PFSK-1 (cell line): ENCODE measurements at regions not wholly inside any gene's neighbourhood (a gene's known extent, or its start where the extent isn't known, plus 50 kb on each side); places are given as distances from the start of the nearest gene placed in this dataset.

Source experiments
- FOXP2 ChIP-seq: optimal IDR thresholded peaks from 2 replicates; pipeline ENCODE3; 2011; ENCODE audit warnings: borderline replicate concordance, control low read depth, inconsistent platforms; ENCODE audit not compliant: insufficient read depth; ENCODE audit errors: extremely low read length, extremely low read depth
- POLR2AphosphoS5 ChIP-seq: IDR thresholded peaks from 2 replicates; pipeline ENCODE4 v1.6.1; 2012; ENCODE audit warnings: low read depth, mild to moderate bottlenecking, control low read depth, low read length, moderate library complexity
- SIN3A ChIP-seq: IDR thresholded peaks from 2 replicates; pipeline ENCODE4 v1.6.1; 2012; ENCODE audit warnings: mild to moderate bottlenecking, low read length, moderate library complexity, borderline replicate concordance; ENCODE audit not compliant: insufficient read depth
- TAF1 ChIP-seq: IDR thresholded peaks from 2 replicates; pipeline ENCODE4 v1.6.1; 2012; ENCODE audit warnings: low read length, control low read depth, borderline replicate concordance; ENCODE audit not compliant: insufficient read depth
- TF ChIP-seq, protein P1 (sequence below), 2 experiments: IDR thresholded peaks; 2 replicates each; pipeline versions ENCODE4 v1.6.1 to v1.8.0; 2011 to 2012; ENCODE audit warnings: low read depth in 2 of 2, low read length in 2 of 2, control low read depth in 1 of 2, inconsistent platforms in 1 of 2, mild to moderate bottlenecking in 1 of 2, moderate library complexity in 1 of 2; ENCODE audit not compliant: insufficient read depth in 1 of 2

DNA sequence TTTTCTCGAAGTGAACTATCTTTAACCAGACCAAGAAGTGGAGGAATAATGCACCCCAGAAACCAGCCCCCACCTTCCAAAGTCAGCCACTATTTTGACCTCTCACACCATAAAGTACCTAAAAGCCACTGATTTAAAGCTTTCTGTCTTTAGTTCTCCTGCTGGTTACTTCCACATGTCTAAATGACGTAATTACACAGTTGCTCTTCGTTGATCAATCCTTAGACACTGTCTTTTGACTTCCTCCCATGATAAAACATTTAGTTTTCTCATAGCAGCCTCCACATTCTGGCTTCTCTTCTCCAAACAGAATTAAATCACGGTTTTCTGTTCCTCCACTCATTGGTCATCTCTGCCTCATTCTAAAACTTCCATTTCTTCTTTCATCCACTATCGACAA lies 294.4 kb upstream of the N4BP1 start:
- no peak for TF ChIP-seq FOXP2
- no peak for TF ChIP-seq TAF1
- TF ChIP-seq, protein P1, sequence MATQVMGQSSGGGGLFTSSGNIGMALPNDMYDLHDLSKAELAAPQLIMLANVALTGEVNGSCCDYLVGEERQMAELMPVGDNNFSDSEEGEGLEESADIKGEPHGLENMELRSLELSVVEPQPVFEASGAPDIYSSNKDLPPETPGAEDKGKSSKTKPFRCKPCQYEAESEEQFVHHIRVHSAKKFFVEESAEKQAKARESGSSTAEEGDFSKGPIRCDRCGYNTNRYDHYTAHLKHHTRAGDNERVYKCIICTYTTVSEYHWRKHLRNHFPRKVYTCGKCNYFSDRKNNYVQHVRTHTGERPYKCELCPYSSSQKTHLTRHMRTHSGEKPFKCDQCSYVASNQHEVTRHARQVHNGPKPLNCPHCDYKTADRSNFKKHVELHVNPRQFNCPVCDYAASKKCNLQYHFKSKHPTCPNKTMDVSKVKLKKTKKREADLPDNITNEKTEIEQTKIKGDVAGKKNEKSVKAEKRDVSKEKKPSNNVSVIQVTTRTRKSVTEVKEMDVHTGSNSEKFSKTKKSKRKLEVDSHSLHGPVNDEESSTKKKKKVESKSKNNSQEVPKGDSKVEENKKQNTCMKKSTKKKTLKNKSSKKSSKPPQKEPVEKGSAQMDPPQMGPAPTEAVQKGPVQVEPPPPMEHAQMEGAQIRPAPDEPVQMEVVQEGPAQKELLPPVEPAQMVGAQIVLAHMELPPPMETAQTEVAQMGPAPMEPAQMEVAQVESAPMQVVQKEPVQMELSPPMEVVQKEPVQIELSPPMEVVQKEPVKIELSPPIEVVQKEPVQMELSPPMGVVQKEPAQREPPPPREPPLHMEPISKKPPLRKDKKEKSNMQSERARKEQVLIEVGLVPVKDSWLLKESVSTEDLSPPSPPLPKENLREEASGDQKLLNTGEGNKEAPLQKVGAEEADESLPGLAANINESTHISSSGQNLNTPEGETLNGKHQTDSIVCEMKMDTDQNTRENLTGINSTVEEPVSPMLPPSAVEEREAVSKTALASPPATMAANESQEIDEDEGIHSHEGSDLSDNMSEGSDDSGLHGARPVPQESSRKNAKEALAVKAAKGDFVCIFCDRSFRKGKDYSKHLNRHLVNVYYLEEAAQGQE (IDR thresholded peaks at IDR 0.05; ENCODE audit: insufficient read depth in 1 of 2, low read depth in 2 of 2, low read length in 2 of 2): no peak
- no peak for TF ChIP-seq POLR2AphosphoS5
- no peak for TF ChIP-seq SIN3A

DNA sequence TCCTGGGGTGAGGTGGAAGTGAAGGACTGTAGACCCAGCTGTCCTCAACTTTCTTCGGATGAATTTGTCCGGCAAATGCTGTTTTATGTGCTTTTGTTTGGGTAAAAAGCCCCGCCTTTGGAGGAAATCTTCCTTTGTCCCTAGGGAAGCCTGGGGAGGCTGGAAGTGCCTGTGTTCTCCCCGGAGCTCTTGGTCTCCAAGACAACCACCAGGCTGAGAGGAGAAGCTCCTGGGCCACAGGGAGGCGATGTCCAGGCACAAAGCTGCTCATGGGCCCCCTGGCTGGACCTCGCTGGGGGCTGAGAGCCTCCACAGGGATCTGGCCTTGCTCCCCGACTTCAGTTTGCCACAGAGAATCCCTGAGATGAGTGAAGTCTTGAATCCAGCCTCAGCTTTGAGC lies 293.1 kb upstream of the N4BP1 start:
- TF ChIP-seq POLR2AphosphoS5: no peak
- TF ChIP-seq TAF1: no peak
- no peak for TF ChIP-seq SIN3A
- no peak for TF ChIP-seq FOXP2
- TF ChIP-seq, protein P1 (IDR thresholded peaks at IDR 0.05; ENCODE audit: insufficient read depth in 1 of 2, low read depth in 2 of 2, low read length in 2 of 2): no peak

DNA sequence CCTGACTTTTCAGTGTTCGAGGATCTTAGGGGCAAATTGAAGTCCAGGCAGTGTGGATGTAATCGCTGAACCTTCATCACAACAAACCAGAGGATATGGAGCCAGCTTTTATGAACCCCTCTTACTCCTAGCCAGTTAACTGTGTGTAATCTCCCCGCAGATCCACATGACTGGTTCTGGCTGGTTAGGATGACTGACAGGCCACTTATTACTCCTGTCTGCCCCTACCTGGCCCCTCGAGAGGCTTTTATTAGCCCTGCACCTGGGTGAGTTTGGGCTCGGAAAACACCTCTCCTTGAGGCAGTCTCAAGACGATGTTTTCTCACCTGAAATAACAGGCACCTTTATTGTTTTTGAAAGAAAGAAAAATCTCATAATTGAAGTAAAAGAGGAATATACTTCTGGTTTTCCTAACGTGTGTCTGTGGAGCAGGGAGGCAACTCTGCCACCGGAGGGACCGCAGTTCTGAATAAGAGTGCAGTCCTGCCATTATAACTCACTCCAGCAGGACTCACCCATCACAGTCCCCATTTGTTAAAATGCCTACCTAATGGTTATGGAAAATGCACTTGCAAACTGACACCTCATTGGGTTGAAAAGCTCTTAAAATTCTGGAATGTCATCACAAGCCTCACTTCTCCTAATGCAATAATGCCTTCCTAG lies 291.9 kb upstream of the N4BP1 start:
- TF ChIP-seq POLR2AphosphoS5 (no peak), FOXP2 (no peak), TAF1 (no peak), SIN3A (no peak)
- TF ChIP-seq, protein P1 (IDR thresholded peaks at IDR 0.05; ENCODE audit: insufficient read depth in 1 of 2, low read depth in 2 of 2, low read length in 2 of 2): no peak

DNA sequence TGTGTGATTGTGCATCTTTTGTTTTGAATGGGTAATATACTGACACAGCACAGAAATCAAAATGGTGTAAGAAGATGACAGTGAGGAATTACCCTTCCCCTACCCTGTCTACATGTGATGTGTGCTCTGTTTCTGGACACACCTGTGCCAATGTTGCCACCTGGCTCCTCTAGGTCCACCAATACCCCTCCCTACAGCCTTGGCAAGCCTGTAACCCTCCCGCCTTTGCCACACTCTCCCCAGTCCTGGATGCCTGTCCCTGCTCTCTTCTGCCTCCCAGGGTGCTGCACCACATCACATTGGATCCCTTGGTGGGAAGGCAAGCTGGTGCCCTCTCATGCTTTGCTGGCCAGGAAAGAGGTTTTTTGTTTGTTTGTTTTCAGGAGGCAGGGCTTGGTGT lies 289.5 kb upstream of the N4BP1 start:
- TF ChIP-seq, protein P1 (IDR thresholded peaks at IDR 0.05; ENCODE audit: insufficient read depth in 1 of 2, low read depth in 2 of 2, low read length in 2 of 2): no peak
- TF ChIP-seq TAF1 (no peak), FOXP2 (no peak)

DNA sequence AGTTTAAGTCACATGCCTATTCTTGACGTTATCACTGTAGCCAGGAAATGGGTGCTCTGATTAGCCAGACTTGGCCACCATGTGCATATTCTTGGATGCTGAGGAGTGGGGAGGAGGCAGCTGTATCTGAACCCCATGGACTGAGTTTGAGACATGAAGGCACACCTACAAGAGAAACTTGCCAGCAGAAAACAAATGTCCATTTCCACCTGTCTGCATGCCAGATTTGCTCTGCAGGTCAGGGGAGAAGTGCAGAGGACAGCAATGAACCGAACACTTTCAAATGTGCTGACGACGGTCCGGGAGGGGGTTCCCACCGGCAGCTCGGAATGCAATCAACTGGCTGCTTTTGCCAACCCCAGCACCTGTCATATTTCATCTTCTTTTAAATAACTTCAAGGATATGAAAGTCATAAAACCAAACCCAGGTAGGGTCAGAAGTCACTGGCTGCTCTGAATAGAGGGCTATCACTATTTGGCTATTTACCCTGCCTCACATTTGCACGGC lies 287.8 kb upstream of the N4BP1 start:
- TF ChIP-seq FOXP2: no peak
- TF ChIP-seq TAF1: no peak
- TF ChIP-seq SIN3A: no peak
- no peak for TF ChIP-seq POLR2AphosphoS5
- TF ChIP-seq, protein P1 (IDR thresholded peaks at IDR 0.05; ENCODE audit: insufficient read depth in 1 of 2, low read depth in 2 of 2, low read length in 2 of 2): no peak
